ENCODE measurements at regions not wholly inside any gene's neighbourhood (a gene's known extent, or its start where the extent isn't known, plus 50 kb on each side); places are given as distances from the start of the nearest gene placed in this dataset.

- TF ChIP-seq CTCF (IDR thresholded peaks at IDR 0.05; ENCODE audit: low read length) (no peak), EZH2 (IDR thresholded peaks at IDR 0.05; ENCODE audit: borderline replicate concordance, low read length) (no peak)
Observed at GRCh38 chr20:1793821-1794220, 101.4 kb upstream of the SIRPA start.

Measured in OCI-LY1 (cell line).